ENCODE measurements at regions not wholly inside any gene's neighbourhood (a gene's known extent, or its start where the extent isn't known, plus 50 kb on each side); places are given as distances from the start of the nearest gene placed in this dataset.
"Not testable (repeated sequence)": the region's sequence is repeated elsewhere in the genome, so short reads cannot be mapped to it uniquely, and the experiment has no call there.

DNA sequence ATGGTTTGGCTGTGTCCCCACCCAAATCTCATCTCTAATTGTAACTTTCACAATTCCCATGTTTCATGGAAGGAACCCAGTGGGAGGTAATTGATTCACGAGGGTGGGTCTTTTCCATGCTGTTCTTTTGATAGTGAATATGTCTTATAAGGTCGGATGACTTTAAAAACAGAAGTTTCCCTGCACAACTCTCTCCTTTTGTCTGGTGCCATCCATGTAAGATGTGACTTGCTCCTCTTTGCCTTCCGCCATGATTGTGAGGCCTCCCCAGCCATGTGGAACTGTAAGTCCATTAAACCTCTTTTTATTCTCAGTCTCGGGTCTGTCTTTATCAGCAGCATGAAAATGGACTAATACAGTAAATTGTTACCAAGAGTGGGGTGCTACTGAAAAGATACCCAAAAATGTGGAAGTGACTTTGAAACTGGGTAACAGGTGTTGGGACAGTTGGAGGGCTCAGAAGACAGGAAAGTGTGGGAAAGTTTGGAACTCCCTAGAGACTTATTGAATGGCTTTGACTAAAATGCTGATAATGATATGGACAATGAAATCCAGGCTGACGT is 251.4 kb upstream of the GK2 start:
- not testable (repeated sequence) for DNase-seq

DNA sequence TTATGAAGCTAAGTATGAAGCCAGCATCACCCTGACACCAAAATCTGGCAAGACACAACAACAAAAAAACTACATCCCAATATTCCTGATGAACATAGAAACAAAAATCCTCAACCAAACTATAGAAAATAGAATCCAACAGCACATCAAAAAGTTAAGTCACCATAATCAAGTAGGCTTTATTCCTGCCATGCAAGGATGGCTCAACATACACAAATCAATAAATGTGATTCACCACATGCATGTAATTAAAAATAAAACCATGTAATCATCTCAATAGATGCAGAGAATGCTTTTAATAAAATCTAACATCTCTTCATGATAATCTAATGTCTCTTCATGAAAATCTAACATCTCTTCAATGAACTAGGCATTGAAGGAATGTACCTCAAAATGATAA is 249.4 kb upstream of the GK2 start:
- DNase-seq, result no peak

DNA sequence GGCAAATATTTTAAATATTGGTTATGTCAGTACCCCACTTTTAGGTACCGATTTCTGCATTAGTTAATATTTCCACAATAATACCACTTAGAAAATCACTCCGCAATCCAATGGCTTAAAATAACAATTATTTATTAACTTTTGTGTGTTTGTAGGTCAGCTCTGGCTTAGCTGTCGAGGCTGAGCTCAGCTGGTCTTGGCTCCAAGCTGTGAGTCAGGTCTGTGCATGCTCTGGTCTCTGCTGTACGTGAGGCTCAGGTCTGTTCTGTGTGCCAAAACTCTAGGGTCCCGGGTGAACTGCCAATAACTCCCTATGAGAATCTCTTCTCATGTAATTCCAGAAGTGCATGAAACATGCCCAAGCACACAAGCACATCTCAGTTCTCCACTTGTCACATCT is 245.8 kb upstream of the GK2 start:
- no peak for DNase-seq

DNA sequence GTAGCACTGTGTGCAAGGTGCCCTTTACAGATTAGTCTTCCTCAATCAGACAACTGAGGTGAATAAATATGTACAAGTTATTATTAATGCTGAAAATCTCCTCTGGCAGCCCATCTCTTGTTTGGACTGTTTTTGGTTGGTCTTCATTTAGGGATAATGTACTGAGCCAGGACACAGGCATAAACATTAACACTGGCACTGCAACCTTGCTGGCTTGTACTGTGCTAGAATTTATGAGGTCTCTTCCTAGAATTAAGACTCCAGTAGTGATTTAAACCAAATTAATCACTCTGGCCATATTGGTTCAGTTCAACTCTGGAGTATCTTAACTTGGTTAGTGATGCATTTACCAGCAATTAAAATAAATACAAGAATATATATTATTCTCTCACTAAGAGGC is 244.7 kb upstream of the GK2 start:
- no peak for DNase-seq

DNA sequence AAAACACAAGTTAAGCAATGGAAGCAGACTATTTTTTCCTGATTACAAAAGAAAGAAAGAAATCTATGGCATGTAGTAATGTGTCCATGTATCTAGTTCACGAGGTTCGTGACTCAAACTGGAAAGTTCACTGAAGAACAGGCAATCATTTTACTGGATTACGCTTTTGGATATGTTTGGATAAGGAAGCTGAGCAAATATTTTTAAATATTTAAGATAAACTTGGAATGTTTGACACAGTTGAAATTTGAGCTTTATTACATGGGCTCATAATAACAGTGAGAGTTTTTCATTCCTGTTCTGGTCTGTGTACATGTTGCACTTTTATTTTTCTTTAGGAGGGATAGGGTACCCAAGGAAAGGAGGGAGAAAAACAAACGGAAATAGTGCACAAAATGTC is 244.2 kb upstream of the GK2 start:
- no peak for DNase-seq

DNA sequence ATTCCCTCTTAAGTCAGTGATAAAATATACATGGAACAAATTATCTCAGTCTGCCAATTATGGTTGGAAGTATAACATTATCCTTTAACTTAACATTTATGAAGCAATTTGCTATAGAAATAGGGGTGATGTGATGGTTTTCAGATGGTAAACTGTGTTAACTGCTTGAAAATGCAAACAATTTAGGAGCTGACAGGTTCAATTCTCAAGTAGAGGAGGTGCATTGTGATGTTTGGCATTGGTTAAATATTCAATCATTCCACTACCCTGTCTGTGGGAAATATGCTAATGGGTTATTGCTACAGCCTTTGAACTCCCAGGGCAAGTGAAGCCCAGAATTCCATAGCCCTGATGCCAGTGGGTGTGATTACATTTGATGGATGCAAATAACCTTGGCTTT is 243.4 kb upstream of the GK2 start:
- no peak for DNase-seq

DNA sequence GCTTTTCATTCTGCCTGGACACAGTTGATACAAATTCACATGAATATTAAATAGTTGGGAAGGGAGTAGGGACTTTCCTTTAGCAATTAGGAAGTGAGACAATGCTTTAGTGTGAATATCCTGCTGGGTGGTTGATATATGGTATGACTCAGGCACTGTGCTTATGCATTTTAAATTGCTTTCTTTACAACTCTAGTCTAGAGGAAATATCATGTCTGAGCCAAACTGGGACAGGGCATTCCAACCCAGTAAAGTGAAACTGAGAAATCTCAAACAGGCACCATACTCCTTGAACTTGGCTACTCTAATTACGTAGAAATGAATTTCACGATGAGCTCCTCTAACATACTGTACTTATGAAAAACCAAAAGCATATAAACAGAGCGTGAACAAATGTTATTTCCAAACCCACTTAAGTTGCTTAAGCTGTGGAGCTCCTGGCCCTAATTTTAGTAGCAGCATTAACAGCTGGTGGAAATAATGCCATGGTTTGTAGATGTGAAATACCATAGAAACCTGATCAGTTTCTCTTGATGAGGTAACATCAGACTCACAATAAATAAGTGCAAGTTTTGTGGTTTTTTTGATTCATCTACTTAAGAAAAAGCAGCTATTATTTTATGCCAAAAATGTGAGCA is 242.9 kb upstream of the GK2 start:
- DNase-seq, result no peak

DNA sequence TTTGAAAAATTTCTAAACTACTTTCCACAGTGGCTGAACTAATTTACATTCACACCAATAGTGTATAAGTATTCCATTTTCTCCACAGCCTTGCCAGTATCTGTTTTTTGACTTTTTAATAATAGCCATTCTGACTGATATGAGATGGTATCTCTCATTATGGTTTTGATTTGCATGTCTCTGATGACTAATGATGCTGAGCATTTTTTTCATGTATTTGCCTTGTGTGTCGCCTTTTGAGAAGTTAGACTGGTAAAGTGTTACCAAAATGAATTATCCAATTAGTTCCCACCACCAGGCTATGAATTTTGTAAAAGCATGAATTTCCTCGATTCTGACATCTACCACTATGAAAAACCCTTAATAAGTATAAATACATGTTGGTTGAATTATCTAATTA is 242.2 kb upstream of the GK2 start:
- DNase-seq, result no peak

DNA sequence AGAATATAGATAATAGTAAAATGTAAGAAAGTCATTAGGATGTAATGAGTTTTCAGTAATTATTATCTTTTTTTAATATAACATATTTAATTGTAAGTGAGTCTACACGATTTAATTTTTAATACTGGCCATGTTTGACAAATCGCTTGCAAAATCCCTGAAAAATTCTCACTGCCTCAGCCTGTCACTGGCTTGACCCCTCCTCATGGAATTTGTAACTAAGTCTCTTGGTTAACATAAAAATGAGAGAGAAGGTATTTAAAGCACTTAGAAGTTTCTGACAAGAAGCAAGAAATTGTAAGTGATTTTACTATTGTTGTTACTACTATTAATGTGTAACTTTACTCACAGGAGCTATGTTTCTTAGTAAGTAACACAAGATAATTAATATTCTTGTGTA is 237.9 kb upstream of the GK2 start:
- no peak for DNase-seq

DNA sequence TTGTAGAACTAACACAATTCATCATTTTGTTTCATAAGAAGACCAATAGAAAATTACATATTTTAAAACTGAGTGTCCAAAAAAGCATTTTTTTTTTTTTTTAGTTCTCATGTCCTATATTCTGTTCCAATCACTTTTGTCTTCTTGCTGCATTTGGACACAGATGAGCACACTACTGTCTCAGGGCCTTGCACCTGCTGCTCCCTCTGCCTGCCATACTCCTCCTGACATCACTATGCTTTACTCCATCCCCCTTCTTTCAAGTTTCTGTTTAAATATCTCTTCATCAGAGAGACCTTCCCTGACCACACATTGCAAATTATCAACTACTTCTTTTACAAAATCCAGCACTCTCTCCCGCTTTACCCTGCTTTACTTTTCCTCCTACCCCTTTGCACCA is 230.7 kb upstream of the GK2 start:
- no peak for DNase-seq

DNA sequence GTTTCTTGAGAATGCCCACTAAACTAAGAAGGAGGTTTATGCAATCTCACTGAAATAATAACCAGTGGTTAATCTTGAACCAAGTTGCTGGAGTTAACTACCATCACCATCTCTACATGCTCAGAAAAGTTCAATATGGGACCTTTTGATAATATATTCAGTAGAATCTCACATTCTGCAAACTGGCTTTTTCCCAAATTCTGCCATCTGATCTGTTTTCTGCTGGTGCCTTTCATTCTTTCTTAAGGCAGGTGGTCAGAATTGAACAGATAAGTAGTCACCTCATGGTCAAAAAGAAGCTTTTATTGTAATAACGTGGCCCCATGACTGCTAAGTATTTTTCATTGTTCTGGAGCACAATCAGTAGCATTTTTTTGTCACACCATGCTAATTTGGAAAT is 229.0 kb upstream of the GK2 start:
- no peak for DNase-seq

DNA sequence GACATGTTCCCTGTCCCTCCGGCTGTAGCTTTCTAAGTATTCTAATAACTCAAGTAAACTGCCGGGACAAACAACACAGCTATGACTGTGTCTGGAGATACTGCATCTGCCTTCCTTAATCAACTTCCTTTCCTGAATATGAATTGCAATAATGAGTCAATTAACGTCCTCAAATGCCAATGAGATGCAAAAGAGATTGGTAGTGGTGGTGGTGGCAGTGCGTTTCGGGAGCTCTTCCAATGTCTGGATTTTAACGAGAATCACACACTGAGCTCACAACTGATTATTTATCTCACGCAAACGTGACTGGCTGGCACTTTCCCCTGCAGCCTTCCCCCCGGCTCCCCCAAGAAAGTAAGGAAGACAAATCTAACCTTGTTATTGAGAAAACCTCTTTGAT is 226.1 kb upstream of the GK2 start:
- DNase-seq, result no peak

DNA sequence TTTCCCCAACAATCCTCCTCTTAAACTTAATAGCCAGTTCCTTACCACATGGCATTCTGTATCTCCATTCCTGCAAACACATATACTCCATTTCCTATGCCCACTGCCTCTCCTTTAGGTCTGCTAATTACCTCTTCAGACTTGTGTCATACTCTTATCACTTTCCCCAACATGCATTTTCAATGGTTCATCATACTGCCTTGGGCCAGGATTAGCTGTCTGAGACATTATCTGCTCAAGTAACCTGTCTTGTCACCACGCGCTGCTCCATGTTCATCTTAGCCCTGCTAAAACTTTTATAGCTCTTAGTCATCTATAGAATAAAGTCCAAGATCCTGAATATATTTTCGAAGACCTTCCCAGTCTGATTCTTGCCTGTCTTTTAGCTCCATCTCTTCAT is 224.1 kb upstream of the GK2 start:
- DNase-seq, result no peak

DNA sequence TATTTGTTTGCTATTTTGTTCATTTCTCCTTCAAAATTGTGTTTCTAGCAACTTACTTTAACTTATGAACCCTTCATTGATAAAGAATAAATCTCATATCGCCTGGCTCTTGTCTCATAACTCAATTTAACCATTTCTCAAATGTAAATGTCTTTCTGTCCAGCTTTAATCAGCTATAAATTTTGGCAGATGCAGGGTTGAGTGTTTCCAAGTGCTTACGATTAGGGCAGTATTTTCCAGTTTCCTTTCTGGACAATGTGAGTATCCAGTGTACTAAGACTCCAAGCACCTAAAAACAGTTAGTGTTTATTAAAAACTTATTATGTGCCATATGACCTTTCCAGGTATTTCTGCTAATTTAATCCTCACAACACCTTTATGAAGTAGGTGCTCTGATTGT is 218.6 kb upstream of the GK2 start:
- no peak for DNase-seq

DNA sequence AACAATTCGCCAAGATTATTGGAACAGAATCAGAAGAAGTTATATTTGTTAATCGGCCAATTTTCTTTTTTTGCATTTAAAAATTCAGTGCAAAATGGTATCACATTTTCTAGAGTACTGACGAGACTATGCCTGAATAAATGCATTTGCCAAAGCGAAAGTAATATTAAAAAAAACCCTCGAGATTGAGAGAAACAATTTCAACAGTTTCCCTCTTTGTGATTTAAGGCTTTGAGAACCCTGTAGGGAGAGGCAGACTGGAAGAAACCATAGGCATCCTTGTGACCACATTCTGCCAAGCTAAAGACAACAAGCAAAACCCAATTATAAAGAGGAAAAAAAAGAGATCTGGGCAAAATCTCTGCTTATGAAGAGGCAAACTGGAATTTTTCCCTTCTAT is 218.1 kb upstream of the GK2 start:
- no peak for DNase-seq

DNA sequence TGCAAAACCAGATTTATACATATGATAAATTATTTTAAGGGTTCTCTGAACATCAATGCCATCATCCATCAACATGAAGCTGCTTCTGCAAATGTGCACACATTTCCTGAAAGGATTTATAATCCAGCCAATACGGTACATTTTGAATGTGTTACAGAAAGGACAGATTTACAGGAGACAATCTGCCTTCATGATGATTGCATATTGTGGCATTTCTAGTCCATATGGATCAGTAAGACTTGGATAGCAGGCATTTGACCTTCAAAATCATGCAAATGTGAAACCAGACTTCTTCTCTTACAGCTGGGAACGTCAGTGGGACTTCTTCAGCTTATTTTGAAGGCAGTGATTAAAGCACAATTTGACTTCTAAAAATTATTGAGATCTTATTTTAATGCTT is 217.3 kb upstream of the GK2 start:
- no peak for DNase-seq

DNA sequence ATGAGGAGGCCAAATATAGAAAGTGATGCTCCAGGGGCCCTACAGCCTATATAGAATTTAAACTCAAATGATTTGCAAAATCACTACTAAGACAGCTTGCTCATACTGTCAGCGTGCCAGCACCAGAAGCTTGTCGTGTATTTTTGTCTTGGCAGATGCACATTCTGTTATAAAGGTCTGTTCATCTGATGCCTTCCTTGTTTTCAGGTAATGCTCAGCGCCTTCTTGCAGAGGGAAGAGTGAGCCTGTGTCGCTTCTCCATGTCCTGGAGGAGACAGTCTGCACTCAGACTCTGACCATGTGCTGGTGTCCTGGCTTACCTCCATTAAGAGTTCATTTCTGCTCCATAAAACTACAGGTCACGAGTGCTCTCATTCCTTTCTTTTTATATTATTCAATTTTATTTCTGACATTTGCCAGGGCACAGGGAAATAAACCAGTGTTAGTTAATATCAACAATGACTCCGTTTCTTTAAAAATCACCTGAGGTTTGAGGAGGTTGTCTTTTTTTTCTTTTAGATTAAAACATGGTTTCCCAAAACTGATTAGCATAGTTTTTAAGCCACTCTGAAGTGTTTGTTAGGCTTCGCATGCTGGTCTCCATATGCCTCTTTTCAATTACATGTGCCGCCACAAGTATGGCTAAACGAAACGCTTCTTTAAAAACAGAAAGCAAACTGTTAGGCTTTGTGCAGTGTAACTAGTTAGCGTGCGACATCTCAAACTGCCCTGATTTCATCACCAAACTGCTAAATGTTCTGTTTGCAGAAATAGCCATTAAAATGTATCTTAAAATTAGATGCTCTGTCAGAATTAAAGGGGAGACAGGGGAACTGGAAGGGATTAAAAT is 215.2 kb upstream of the GK2 start:
- no peak for DNase-seq

DNA sequence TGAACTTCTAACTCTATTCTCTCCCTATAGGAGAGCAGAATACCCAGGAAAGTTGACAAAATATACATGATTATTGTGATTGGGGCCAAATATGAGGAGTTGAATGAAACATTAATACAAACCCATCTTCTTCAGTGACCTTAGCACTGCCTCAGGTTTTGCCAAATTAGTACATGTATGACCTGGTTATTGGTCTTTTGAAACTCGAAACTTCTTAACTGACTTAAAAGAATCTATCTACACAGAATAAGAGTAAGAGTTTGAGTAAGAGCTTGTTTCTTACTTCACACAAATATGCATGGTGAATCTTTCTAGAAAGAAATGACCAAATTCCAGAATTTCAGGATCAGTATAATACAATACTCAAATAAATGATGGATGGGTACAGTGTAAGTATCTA is 213.0 kb upstream of the GK2 start:
- DNase-seq, result no peak

DNA sequence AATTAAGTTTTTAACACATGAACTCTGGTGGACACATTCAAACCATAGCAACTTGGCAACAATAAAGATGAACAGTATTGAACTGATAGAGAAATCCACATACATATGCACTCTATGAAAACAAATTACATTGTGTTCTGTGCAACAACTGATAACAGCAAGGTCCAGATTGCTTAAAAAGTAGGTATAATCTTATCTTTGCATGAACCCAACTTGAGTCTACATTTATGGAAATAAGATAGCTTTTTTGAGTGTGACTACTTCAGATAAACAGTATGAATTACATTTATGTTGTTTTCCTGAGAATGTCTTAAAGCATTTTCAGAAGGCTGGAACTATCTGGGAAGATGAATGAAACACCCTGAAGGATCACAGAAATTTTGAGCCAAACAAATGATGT is 212.6 kb upstream of the GK2 start:
- DNase-seq, result no peak

DNA sequence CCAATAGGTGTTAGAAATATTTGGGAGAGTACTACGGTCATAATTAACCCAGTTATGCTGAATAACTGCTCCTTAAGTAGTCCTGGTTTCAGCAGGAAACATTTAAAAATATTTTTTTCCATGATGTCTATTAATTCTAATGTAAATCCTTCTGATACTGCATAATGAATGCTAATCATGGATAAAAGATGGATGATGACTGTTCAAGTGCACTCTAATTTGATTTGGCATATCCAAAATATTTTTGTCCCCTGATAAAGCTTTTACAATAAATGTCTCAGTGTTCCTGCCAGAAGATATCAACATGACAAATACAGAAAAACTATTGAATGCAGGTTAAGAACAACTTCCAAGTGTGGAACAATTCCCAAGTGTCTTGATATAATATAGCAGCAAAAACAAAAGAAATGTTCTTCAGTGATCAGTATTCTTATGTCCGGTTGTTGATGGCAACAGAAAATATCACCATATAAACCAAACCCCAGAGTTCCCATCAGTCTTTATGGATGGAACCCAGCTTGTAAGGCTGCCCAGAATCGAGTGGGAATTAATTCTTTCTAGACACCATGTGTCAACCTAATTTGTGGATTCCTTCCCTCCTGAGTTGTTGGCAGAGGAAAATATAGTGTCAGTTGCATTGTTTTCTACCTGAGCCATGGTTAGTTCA is 205.4 kb upstream of the GK2 start:
- DNase-seq, result no peak

DNA sequence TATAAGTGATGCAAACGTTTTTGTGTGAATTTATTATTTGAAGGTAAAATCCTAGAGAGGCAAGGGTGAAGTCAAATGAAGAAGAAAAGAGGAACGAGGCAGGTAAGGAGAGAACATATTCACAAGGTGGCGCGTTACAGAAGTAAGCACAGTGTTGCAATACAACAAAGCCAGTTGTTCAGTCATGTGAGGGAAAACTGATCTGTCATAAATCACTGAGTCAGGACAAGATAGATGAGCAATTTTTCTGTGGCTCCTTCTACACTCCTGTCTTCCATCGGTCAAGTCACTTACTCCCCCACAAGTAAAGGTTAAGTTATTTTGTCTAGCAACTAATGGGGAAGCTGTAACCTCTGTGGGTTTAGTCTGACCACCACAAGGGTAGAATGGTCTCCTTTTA is 203.0 kb upstream of the GK2 start:
- no peak for DNase-seq

DNA sequence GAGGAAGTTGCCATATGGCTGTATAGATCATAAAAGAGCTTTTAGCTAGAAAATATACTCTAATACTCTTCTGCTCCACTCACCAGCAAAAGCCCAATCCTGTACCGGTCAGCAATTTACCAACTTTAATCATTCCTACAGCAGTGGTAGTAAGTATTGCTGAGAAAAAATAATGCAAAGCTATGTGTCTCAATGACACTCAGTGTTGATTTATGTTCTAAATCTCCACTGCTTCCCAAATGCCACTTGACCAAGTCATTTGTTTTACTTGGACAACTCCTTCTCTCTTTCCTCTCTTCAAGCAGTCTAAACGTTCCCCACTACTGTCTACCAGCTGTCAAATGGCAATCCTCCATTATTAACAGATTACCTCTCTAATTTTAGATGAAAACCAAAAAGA is 201.8 kb upstream of the GK2 start:
- no peak for DNase-seq

DNA sequence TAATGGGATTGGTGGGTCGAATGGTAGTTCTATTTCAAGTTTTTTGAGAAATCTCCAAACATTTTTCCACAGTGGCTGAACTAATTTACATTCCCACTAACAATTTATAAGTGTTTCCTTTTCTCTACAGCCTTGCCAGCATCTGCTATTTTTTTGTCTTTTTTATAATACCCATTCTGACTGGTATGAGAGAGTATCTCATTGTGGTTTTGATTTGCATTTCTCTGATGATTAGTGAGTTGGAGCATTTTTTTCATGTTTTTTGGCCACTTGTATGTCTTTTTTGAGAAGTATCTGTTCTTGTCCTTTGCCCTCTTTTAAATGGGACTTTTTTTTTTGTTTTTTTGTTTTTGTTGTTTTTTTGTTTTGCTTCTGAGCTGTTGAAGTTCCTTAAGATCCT is 200.0 kb upstream of the GK2 start:
- no peak for DNase-seq

DNA sequence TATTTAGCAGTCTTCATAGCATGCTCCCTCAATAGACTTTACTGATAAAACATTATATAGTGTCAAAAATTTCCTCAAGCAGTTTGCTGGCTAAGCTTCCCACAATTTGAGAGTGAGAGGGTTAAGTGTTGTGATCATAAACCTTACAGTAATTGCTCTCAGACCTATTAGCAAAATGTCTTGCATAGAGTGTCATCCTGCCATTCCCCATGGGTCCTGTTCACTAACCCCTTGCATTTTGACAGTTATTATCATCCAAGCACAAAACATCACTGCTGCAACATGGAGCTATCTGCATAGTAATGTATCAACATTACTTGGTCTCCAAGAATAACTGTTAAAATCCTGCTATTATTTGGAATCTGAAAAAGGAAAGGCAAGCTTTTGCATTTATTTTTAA is 196.1 kb upstream of the GK2 start:
- DNase-seq, result no peak

Measured in KG1 (cell line).